NCI-H446 (cell line): ENCODE measurements at regions not wholly inside any gene's neighbourhood (a gene's known extent, or its start where the extent isn't known, plus 50 kb on each side); places are given as distances from the start of the nearest gene placed in this dataset.
"Not testable (repeated sequence)": the region's sequence is repeated elsewhere in the genome, so short reads cannot be mapped to it uniquely, and the experiment has no call there.

Experiments used
- DNase-seq, 2 experiments: peaks; one replicate each; lab custom pipeline; 2025; lab: John Stamatoyannopoulos, UW

GRCh38 chr14:34300882-34301734, 160.9 kb downstream of the SPTSSA start:
- peak; percentile 59 to 66 for DNase-seq

- no peak for DNase-seq
Observed at GRCh38 chr14:34300330-34300729, 161.7 kb downstream of the SPTSSA start.

- no peak for DNase-seq
Observed at GRCh38 chr14:34299360-34299759, 162.7 kb downstream of the SPTSSA start.

GRCh38 chr14:34297786-34298520, 164.1 kb downstream of the SPTSSA start:
- DNase-seq, result no peak

GRCh38 chr14:34283590-34283989, 178.4 kb downstream of the SPTSSA start:
- DNase-seq, result no peak

GRCh38 chr14:34277191-34277590, 184.8 kb downstream of the SPTSSA start:
- DNase-seq, result no peak

- no peak for DNase-seq
Observed at GRCh38 chr14:34275530-34275929, 186.5 kb downstream of the SPTSSA start.

- no peak for DNase-seq
Observed at GRCh38 chr14:34275078-34275477, 187.0 kb downstream of the SPTSSA start.

GRCh38 chr14:34273716-34274115, 188.3 kb downstream of the SPTSSA start:
- not testable (repeated sequence) for DNase-seq

- no peak for DNase-seq
Observed at GRCh38 chr14:34270361-34270760, 191.7 kb downstream of the SPTSSA start.

GRCh38 chr14:34266344-34266743, 195.7 kb downstream of the SPTSSA start:
- DNase-seq, result no peak

GRCh38 chr14:34262127-34262910, 199.7 kb downstream of the SPTSSA start:
- no peak for DNase-seq

- DNase-seq, result no peak
Observed at GRCh38 chr14:34259996-34260395, 202.0 kb downstream of the SPTSSA start.

- DNase-seq, result no peak
Observed at GRCh38 chr14:34258318-34258717, 203.7 kb downstream of the SPTSSA start.

GRCh38 chr14:34257505-34257904, 204.5 kb downstream of the SPTSSA start:
- no peak for DNase-seq

- no peak for DNase-seq
Observed at GRCh38 chr14:34256223-34256622, 205.8 kb downstream of the SPTSSA start.

- DNase-seq, result no peak
Observed at GRCh38 chr14:34254571-34254970, 207.5 kb downstream of the SPTSSA start.

- DNase-seq, result no peak
Observed at GRCh38 chr14:34254031-34254430, 208.0 kb downstream of the SPTSSA start.

GRCh38 chr14:34252227-34252626, 209.8 kb downstream of the SPTSSA start:
- DNase-seq, result no peak

GRCh38 chr14:34251662-34252061, 210.4 kb downstream of the SPTSSA start:
- DNase-seq, result no peak

GRCh38 chr14:34250959-34251358, 211.1 kb downstream of the SPTSSA start:
- DNase-seq, result no peak

GRCh38 chr14:34247605-34248004, 214.4 kb downstream of the SPTSSA start:
- no peak for DNase-seq
